ENCODE measurements at regions not wholly inside any gene's neighbourhood (a gene's known extent, or its start where the extent isn't known, plus 50 kb on each side); places are given as distances from the start of the nearest gene placed in this dataset.

DNA sequence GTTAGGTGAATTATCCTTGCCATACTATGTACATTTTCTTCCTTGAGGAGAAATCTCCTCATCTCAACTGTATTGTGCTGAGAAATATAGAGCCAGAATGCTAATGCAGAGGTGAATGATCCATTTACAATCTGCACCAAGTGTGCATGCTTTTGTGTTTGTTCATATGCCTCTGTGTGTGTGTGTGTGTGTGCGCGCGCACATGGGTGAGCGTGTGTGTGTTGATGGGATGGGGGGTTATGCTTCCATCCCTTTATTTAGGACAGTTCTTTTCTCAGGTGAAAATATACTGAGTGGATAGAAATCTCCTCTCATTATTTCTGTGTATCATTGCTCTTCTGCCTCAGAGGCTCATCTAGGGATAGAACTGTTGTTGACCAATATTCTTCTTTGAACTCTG, 626.1 kb downstream of the MCTP2 start:
- TF ChIP-seq, protein P1, sequence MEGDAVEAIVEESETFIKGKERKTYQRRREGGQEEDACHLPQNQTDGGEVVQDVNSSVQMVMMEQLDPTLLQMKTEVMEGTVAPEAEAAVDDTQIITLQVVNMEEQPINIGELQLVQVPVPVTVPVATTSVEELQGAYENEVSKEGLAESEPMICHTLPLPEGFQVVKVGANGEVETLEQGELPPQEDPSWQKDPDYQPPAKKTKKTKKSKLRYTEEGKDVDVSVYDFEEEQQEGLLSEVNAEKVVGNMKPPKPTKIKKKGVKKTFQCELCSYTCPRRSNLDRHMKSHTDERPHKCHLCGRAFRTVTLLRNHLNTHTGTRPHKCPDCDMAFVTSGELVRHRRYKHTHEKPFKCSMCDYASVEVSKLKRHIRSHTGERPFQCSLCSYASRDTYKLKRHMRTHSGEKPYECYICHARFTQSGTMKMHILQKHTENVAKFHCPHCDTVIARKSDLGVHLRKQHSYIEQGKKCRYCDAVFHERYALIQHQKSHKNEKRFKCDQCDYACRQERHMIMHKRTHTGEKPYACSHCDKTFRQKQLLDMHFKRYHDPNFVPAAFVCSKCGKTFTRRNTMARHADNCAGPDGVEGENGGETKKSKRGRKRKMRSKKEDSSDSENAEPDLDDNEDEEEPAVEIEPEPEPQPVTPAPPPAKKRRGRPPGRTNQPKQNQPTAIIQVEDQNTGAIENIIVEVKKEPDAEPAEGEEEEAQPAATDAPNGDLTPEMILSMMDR (IDR thresholded peaks at IDR 0.05): no peak

DNA sequence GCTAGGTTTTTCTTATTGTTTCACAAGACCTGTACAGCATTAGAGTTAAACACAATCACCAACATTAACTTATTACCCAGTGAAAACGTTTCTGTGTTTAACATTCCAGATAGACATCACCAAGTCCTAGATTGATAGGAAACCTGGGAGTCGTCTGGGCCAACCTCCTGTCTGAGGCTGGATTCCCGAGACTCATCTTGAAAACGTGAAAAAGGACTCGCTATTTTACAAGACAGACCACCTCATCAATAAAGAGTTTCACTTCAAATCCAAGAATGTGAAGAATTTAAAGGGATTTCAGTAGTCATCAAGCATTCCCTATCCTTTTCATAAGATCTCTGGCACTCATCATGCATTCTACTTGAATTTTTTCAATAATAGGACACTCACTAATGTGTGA, 626.6 kb downstream of the MCTP2 start:
- TF ChIP-seq, protein P1 (IDR thresholded peaks at IDR 0.05): no peak

DNA sequence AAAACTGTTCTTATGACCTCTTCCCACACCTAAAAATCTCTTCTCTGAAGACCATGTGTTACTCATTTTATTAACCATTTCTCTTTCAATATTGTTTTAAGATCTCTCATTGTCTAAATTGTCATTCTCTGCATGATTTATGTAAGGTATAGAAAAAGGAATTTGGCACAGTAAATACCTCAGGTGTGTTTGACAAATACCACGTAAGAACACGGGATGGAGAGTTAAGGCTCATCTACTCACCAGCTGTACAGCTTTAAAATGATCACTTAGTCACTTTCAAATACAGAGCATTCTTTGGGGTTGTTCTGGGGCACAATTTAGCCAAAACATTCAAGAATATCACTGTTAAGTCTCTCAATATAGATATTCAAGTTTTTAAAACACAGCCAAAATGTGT, 627.1 kb downstream of the MCTP2 start:
- TF ChIP-seq, protein P1 (IDR thresholded peaks at IDR 0.05): no peak

DNA sequence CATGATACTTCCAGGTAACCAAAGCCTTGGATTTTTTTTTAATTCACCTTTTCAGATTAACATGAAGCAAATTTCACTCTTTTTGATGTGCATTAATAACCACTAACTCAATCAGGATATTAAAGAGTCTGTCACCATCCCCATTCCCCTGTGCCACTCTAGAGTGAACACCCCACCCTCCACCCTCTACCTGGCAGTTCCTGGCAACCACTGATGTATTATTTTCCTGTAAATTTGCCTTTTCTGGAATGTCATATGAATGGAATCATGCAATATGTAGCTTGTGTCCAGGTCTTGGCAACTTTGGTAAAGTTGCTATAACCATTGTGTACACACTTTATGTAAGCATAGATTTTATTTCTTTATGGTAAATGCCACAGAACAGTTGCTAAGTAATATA, 627.6 kb downstream of the MCTP2 start:
- TF ChIP-seq, protein P1 (IDR thresholded peaks at IDR 0.05): no peak

DNA sequence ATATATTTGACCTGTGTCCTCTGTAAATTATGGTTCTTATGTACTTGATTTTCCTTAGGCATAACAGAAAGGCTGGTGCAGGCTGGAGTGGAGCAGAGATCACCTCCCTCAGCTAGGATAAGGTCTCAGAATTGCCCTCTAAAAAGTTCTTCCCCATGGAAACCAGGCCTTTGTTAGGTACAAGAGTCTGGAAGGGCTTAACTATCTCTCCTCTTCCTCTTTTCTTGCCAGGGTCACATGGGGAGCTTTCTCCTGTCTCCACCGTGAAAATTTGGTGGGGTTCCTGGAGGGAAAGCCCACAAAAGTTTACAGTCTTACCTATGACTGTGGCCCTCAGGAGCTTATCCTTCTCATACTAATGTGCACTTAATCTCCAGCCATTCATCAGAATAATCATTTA, 633.2 kb downstream of the MCTP2 start:
- TF ChIP-seq, protein P1 (IDR thresholded peaks at IDR 0.05): no peak

DNA sequence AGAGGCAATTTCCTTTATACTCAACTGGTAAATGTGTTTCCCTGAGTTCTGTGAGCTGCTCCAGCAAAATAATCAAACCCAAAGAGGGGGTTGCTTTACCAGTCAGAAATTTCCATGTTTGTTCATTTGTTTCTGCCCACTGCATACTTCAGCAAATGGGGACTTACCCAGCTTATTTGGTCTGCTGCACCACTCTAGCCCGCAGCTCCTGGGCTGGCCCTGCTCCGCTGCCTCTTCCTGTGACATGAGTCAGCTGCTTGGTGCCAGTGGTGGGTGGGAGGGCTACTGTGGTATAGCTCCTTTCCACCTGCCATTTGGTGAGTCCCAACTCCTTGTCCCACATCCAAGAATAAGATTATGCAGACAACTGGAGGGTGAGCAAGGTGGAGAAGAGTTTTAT, 644.2 kb downstream of the MCTP2 start:
- TF ChIP-seq, protein P1 (IDR thresholded peaks at IDR 0.05): no peak

DNA sequence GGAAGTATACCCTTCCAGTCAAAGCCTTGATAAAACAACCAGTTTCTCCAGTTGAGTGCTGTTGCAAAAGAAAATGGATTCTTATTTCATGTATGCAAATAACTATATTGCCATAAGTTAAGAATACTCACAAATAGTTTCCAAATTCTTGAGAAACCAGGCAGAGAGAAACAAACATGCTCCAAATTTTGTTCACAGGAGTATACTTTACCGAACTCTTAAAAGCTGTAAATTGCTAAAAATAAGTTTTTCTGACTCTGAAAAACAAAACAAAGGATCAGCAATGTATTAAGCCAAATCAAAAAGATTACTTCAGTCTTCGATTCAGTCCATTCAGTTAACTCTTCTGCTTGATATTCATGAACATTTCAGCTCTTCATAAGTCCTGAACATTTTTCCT, 646.5 kb downstream of the MCTP2 start:
- TF ChIP-seq, protein P1 (IDR thresholded peaks at IDR 0.05): no peak

DNA sequence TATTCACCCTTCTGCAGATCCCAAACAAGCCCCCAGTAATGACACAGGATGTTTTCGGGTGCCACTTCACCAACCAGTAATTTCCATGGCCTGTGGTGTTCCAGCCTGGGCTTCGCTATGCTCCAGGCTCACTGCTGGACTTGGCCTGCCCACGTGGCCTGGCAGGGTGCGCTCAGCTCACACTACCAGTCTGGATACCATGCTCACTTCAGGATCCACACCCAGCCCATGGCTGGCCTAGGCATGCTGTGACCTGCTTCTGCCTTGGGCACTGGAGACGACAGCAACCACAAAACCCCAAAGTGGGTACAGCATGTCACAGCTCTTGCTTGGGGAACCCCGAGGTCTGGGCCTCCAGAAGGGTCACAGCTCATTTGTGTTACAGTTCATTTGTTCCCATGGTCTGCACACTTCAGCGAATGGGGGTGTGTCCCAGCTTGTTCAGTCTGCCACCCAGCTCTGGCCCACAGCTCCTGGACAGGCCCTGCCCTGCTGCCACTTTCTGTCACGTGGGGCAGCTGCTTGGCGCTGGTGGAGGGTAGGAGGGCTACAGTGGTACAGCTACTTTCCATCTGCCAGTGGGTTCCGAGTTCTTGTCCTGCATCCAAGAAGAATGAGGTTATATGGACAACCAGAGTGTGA, 650.8 kb downstream of the MCTP2 start:
- TF ChIP-seq, protein P1 (IDR thresholded peaks at IDR 0.05): no peak
